Parathyroid adenoma (tissue), 2 donors: ENCODE measurements at regions not wholly inside any gene's neighbourhood (a gene's known extent, or its start where the extent isn't known, plus 50 kb on each side); places are given as distances from the start of the nearest gene placed in this dataset.

Source experiments
- H2AFZ ChIP-seq: fragments of 300-600 bp; sonication (generic); one replicate; pipeline ENCODE4 v1.7.0; 2017; ENCODE audit warnings: antibody characterized with exemption, mild to moderate bottlenecking
- H3K27ac ChIP-seq: fragments of 300-600 bp; sonication (generic); one replicate; pipeline ENCODE4 v1.7.0; 2017
- H3K27me3 ChIP-seq: fragments of 300-600 bp; sonication (generic); one replicate; pipeline ENCODE4 v1.7.0; 2017; ENCODE audit warnings: low read length; ENCODE audit not compliant: control insufficient read depth, insufficient read depth
- H3K36me3 ChIP-seq: fragments of 300-600 bp; sonication (generic); one replicate; pipeline ENCODE4 v1.7.0; 2017; ENCODE audit warnings: low read length; ENCODE audit not compliant: control insufficient read depth, insufficient read depth
- H3K4me1 ChIP-seq: fragments of 300-600 bp; sonication (generic); one replicate; pipeline ENCODE4 v1.7.0; 2017; ENCODE audit warnings: control low read depth
- H3K4me2 ChIP-seq: fragments of 300-600 bp; sonication (generic); one replicate; pipeline ENCODE4 v1.7.0; 2017; ENCODE audit warnings: low read length
- H3K4me3 ChIP-seq: fragments of 300-600 bp; sonication (generic); one replicate; pipeline ENCODE4 v1.7.0; 2017; ENCODE audit warnings: low read depth, low read length
- H3K79me2 ChIP-seq: fragments of 300-600 bp; sonication (generic); one replicate; pipeline ENCODE4 v1.7.0; 2017; ENCODE audit warnings: control low read depth
- H3K9ac ChIP-seq: fragments of 300-600 bp; sonication (generic); one replicate; pipeline ENCODE4 v1.7.0; 2017; ENCODE audit warnings: mild to moderate bottlenecking
- H3K9me3 ChIP-seq: fragments of 300-600 bp; sonication (generic); one replicate; pipeline ENCODE4 v1.7.0; 2017; ENCODE audit warnings: low read length; ENCODE audit not compliant: control insufficient read depth
- TF ChIP-seq, protein P1 (sequence below): fragments of 300-600 bp; sonication (generic); IDR thresholded peaks from one replicate; pipeline ENCODE4 v1.7.0; 2017; ENCODE audit warnings: antibody characterized with exemption, mild to moderate bottlenecking
- donor health status: primary hyperparathyroidism.

DNA sequence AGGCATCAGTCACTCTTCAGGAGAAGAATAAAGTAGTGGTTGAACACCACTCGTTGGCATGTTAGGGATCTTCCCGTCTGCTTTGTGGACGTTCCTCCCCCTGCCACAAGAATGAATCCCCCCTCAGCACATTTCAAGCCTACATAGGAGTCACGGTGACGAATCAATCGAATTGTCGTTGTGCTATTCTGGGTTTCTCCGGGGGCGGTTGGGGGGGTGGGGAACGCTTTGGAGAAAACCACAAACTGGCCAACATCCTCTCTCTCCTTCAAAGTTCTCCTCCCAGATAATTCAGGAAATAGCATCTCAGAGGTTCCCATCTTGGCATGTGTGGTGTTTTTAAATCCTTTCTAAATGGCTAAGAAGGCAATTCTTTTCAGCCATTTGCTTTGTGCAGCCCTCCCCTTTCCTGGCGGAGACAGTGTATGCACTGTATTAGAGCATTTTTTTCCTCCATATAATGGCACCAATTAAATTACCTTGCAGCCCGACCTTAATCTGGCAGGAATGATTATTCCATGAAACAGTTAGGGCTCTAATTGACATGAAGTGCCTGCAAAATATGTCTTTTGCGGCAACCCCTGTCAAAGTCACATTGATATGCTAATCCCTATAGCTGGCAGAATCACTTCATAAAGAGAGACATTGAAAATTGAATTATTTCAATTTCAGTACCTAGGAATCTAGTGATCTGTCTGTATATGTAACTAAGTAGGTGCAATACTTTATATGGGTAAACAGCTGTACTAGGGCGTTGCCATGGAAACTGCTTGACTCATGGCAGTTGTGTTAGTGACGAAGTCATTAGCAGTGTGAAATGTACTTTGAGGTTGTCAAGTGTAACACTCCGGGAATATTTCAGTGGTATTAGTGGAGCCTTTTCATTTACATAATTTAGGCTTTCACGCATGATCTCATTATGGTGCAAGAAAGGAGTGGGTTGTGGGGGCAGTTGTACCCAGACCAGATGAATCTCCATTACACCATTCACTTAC lies 323.4 kb upstream of the SLC14A2 start:
- no peaks in the 10 kb centered on the region for H3K36me3 ChIP-seq
- H3K9me3 ChIP-seq, result no peaks in the 10 kb centered on the region
- no peak overlapping the region for H2AFZ ChIP-seq
- TF ChIP-seq, protein P1, sequence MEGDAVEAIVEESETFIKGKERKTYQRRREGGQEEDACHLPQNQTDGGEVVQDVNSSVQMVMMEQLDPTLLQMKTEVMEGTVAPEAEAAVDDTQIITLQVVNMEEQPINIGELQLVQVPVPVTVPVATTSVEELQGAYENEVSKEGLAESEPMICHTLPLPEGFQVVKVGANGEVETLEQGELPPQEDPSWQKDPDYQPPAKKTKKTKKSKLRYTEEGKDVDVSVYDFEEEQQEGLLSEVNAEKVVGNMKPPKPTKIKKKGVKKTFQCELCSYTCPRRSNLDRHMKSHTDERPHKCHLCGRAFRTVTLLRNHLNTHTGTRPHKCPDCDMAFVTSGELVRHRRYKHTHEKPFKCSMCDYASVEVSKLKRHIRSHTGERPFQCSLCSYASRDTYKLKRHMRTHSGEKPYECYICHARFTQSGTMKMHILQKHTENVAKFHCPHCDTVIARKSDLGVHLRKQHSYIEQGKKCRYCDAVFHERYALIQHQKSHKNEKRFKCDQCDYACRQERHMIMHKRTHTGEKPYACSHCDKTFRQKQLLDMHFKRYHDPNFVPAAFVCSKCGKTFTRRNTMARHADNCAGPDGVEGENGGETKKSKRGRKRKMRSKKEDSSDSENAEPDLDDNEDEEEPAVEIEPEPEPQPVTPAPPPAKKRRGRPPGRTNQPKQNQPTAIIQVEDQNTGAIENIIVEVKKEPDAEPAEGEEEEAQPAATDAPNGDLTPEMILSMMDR, result no peak
- H3K27ac ChIP-seq, result no peak overlapping the region
- H3K79me2 ChIP-seq, result no peaks in the 10 kb centered on the region
- H3K4me3 ChIP-seq, result no peak overlapping the region
- H3K4me2 ChIP-seq, result no peak overlapping the region
- no peaks in the 10 kb centered on the region for H3K4me1 ChIP-seq
- H3K27me3 ChIP-seq, result no peaks in the 10 kb centered on the region
- no peak overlapping the region for H3K9ac ChIP-seq

DNA sequence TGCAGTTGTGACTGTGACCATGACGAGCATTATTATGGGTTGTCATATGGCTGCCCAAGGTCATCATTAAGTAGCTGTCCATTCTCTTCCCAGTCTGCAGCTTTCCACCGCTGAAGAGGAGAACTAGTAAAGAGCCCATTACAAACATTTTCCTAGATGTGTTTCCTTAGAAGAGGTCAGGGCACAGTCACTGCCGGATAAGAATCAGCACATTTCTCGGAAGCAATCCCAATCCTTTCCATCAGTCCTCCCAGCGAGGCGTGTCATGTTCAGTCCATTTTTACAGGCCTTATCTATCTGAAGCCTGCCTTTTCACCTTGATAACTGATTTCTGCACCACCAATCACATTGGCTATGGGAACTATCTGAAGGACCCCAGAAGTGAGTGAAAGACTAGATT lies 319.9 kb upstream of the SLC14A2 start:
- TF ChIP-seq, protein P1, result no peak

DNA sequence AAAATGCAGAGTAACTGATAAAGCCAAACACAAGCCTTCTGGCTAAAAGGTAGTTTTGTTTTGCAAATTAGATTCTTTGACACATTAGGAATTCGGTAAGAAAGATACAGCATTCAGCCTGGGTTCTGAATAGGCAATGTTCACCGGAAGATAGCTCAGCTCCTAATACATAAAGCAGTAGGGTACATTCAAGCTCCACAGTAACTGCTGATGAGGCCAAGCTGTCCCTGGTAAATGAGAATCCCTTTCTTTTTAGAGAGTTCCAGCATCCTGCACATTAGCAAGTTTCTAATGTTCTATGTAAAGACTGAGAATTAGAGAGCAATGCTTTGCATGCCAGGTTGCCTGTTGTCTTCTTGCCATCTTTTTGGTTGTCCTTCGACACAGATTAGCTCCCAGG lies 316.3 kb upstream of the SLC14A2 start:
- H3K79me2 ChIP-seq, result no peaks in the 10 kb centered on the region
- TF ChIP-seq, protein P1, result no peak

More for the DNA sequence above, 319.9 kb upstream of the SLC14A2 start:
- H3K9me3 ChIP-seq, result no peaks in the 10 kb centered on the region
- no peaks in the 10 kb centered on the region for H3K27me3 ChIP-seq
- H3K4me2 ChIP-seq, result no peak overlapping the region
- no peak overlapping the region for H2AFZ ChIP-seq
- H3K36me3 ChIP-seq, result no peaks in the 10 kb centered on the region
- H3K9ac ChIP-seq, result no peak overlapping the region
- H3K4me1 ChIP-seq, result no peaks in the 10 kb centered on the region
- no peaks in the 10 kb centered on the region for H3K79me2 ChIP-seq
- H3K4me3 ChIP-seq, result no peak overlapping the region
- no peak overlapping the region for H3K27ac ChIP-seq

DNA sequence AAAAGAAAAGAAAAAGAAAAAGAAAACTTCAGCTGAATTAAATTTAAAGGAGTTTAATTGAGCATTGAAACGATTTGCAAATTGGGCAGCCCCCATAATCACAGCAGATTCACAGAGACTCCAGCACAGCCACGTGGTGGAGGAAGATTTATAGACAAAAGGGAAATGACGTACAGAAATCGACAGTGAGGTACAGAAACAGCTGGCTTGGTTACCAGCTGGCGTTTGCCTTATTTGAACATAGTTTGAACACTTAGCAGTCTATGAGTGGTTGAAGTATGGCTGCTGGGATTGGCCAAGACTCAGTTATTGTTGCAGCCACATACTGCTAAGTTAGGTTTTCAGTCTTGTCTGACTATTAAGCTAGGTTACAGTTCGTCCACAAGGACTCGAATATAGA lies 312.2 kb upstream of the SLC14A2 start:
- H3K9ac ChIP-seq, result no peak overlapping the region
- no peaks in the 10 kb centered on the region for H3K36me3 ChIP-seq
- H3K4me2 ChIP-seq, result no peak overlapping the region
- H3K4me1 ChIP-seq, result no peaks in the 10 kb centered on the region
- H3K27ac ChIP-seq, result no peak overlapping the region
- H2AFZ ChIP-seq, result no peak overlapping the region
- H3K9me3 ChIP-seq, result no peaks in the 10 kb centered on the region
- TF ChIP-seq, protein P1, result no peak
- H3K27me3 ChIP-seq, result no peaks in the 10 kb centered on the region
- H3K79me2 ChIP-seq, result no peaks in the 10 kb centered on the region
- no peak overlapping the region for H3K4me3 ChIP-seq

More for the DNA sequence above, 316.3 kb upstream of the SLC14A2 start:
- no peaks in the 10 kb centered on the region for H3K27me3 ChIP-seq
- no peaks in the 10 kb centered on the region for H3K9me3 ChIP-seq
- no peak overlapping the region for H3K9ac ChIP-seq
- H3K36me3 ChIP-seq, result no peaks in the 10 kb centered on the region
- H2AFZ ChIP-seq, result no peak overlapping the region
- H3K27ac ChIP-seq, result no peak overlapping the region
- H3K4me2 ChIP-seq, result no peak overlapping the region
- H3K4me3 ChIP-seq, result no peak overlapping the region
- no peaks in the 10 kb centered on the region for H3K4me1 ChIP-seq

DNA sequence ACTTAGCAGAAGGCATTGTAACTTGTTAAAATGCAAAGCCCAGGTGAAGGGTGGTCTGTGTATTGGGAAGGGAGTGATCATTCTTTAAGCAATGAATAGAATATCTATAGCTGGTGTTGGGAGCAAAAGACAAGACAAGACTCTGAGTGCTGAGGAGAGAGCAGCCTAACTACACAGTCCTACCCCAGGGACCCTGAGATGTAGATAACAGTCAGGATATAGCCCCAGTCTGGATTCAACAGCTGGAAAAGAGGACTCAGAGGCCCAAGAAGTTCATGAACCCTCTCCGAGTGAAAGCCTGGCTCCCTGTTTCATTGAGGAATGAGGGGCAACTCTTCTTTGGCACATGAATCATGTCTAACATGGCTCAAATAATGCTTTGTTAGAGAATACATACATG lies 310.7 kb upstream of the SLC14A2 start:
- Histone ChIP-seq H3K9me3 (no peaks in the 10 kb centered on the region), H3K27me3 (no peaks in the 10 kb centered on the region), H3K27ac (no peak overlapping the region), H3K4me1 (no peaks in the 10 kb centered on the region), H3K4me2 (no peak overlapping the region), H3K9ac (no peak overlapping the region), H3K4me3 (no peak overlapping the region), H3K79me2 (no peaks in the 10 kb centered on the region), H3K36me3 (no peaks in the 10 kb centered on the region), H2AFZ (no peak overlapping the region)
- TF ChIP-seq, protein P1, result no peak
